ENCODE measurements at regions not wholly inside any gene's neighbourhood (a gene's known extent, or its start where the extent isn't known, plus 50 kb on each side); places are given as distances from the start of the nearest gene placed in this dataset.
"Not testable (repeated sequence)": the region's sequence is repeated elsewhere in the genome, so short reads cannot be mapped to it uniquely, and the experiment has no call there.

GRCh38 chr3:147059500-147059899 lies 346.8 kb downstream of the ZIC4 start:
- TF ChIP-seq EZH2phosphoT487 (IDR thresholded peaks at IDR 0.05; ENCODE audit: borderline replicate concordance, low read depth); CTCF (IDR thresholded peaks at IDR 0.05); YY1 (IDR thresholded peaks at IDR 0.05; ENCODE audit: low read depth); SMC3 (IDR thresholded peaks at IDR 0.05; ENCODE audit: low read depth, low read length); CHD2 (IDR thresholded peaks at IDR 0.05; ENCODE audit: low read length, partially characterized antibody); TAF1 (IDR thresholded peaks at IDR 0.05; ENCODE audit: borderline replicate concordance, low read depth, low read length); EP300 (IDR thresholded peaks at IDR 0.05; ENCODE audit: borderline replicate concordance in 1 of 2, low read depth in 1 of 2, low read length in 1 of 2); FOXJ3 (CRISPR knock-in tag; IDR thresholded peaks at IDR 0.05); SIN3A (IDR thresholded peaks at IDR 0.05; ENCODE audit: borderline replicate concordance, low read depth, low read length); FOXM1 (IDR thresholded peaks at IDR 0.05; ENCODE audit: low read depth); NFIC (IDR thresholded peaks at IDR 0.05; ENCODE audit: borderline replicate concordance): not testable (repeated sequence)
- TF ChIP-seq, protein P1, sequence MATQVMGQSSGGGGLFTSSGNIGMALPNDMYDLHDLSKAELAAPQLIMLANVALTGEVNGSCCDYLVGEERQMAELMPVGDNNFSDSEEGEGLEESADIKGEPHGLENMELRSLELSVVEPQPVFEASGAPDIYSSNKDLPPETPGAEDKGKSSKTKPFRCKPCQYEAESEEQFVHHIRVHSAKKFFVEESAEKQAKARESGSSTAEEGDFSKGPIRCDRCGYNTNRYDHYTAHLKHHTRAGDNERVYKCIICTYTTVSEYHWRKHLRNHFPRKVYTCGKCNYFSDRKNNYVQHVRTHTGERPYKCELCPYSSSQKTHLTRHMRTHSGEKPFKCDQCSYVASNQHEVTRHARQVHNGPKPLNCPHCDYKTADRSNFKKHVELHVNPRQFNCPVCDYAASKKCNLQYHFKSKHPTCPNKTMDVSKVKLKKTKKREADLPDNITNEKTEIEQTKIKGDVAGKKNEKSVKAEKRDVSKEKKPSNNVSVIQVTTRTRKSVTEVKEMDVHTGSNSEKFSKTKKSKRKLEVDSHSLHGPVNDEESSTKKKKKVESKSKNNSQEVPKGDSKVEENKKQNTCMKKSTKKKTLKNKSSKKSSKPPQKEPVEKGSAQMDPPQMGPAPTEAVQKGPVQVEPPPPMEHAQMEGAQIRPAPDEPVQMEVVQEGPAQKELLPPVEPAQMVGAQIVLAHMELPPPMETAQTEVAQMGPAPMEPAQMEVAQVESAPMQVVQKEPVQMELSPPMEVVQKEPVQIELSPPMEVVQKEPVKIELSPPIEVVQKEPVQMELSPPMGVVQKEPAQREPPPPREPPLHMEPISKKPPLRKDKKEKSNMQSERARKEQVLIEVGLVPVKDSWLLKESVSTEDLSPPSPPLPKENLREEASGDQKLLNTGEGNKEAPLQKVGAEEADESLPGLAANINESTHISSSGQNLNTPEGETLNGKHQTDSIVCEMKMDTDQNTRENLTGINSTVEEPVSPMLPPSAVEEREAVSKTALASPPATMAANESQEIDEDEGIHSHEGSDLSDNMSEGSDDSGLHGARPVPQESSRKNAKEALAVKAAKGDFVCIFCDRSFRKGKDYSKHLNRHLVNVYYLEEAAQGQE (IDR thresholded peaks at IDR 0.05; ENCODE audit: low read depth, low read length) = not testable (repeated sequence)

Data from SK-N-SH (cell line).